OCI-LY1 (cell line): ENCODE measurements at regions not wholly inside any gene's neighbourhood (a gene's known extent, or its start where the extent isn't known, plus 50 kb on each side); places are given as distances from the start of the nearest gene placed in this dataset.

ENCODE experiments used
- EZH2 ChIP-seq: fragments of 200-600 bp; sonication (generic), shearing (Covaris generic); IDR thresholded peaks from 2 replicates; pipeline ENCODE4 v1.8.0; 2017; ENCODE audit warnings: borderline replicate concordance, mixed run types, mild to moderate bottlenecking, antibody characterized with exemption, low read length, moderate library complexity, mixed read lengths
- TF ChIP-seq, protein P1 (sequence below): fragments of 200-600 bp; sonication (generic), shearing (Covaris generic); IDR thresholded peaks from 2 replicates; pipeline ENCODE4 v1.5.1; 2017; ENCODE audit warnings: mild to moderate bottlenecking, antibody characterized with exemption, low read length, moderate library complexity, mixed read lengths

DNA sequence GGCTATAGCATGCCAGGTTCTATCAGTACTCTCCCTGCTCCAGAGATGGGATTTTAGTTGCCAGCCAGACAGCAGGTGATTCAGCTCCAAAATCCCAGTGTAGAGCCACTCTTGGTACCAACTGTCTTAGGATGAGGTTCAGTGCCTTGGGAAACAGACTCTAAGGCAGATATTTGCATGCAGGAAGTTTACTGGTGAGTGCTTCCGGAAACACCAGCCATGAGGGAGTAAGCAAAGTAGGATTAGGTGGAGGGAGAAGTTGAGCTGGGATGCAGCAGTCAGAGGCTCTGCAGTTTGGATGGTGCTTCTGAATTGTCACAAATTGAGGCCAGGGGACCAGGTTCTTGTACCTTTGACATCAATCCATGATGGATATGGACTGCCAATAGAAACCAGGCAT lies 207.5 kb upstream of the JUN start:
- TF ChIP-seq, protein P1, sequence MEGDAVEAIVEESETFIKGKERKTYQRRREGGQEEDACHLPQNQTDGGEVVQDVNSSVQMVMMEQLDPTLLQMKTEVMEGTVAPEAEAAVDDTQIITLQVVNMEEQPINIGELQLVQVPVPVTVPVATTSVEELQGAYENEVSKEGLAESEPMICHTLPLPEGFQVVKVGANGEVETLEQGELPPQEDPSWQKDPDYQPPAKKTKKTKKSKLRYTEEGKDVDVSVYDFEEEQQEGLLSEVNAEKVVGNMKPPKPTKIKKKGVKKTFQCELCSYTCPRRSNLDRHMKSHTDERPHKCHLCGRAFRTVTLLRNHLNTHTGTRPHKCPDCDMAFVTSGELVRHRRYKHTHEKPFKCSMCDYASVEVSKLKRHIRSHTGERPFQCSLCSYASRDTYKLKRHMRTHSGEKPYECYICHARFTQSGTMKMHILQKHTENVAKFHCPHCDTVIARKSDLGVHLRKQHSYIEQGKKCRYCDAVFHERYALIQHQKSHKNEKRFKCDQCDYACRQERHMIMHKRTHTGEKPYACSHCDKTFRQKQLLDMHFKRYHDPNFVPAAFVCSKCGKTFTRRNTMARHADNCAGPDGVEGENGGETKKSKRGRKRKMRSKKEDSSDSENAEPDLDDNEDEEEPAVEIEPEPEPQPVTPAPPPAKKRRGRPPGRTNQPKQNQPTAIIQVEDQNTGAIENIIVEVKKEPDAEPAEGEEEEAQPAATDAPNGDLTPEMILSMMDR, result no peak
- TF ChIP-seq EZH2, result no peak
